ENCODE measurements at regions not wholly inside any gene's neighbourhood (a gene's known extent, or its start where the extent isn't known, plus 50 kb on each side); places are given as distances from the start of the nearest gene placed in this dataset.

DNA sequence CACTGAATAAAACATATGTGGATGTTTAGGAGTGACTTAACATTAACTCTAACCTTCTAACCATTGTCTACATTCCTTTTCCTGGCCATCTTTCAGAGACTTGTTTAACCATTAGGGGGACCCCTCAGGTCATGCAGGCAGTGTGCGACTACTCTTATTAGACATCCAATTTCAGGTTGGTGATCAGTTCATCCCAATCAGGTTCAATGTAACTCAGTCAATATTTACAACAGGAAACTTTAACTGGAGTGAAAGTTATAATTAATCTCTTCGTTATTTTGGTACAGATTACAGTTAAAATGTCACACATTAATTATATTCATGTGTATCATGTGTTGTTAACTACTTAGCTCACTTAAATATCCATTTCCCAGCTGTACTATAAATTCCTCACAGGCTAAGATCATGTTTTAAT lies 68.8 kb upstream of the RGS1 start:
- intact Hi-C loops (cut with micrococcal nuclease; ENCODE audit: unreplicated experiment): loop anchor here (1.0 kb wide), 2 partner anchors 74 to 103 kb away; no protein-coding TSS in a partner anchor
- ChIA-PET SMC1A (ENCODE audit: uncharacterized antibody, unreplicated experiment) (interaction anchor here (0.6 to 3.3 kb wide), 41 partner anchors 9 to 301 kb away, joined by 3 to 81 read pairs (median 5); no protein-coding TSS in a partner anchor), RAD21 (ENCODE audit: unreplicated experiment) (interaction anchor here (0.5 to 3.3 kb wide), 31 partner anchors 9 to 524 kb away, joined by 3 to 62 read pairs (median 7); no protein-coding TSS in a partner anchor), POLR2A (interaction anchor here (0.9 to 1.5 kb wide), 8 partner anchors 10 to 105 kb away, joined by 3 to 5 read pairs (median 4); no protein-coding TSS in a partner anchor), CTCF (interaction anchor here (0.6 to 3.3 kb wide), 39 partner anchors 10 to 513 kb away, joined by 3 to 58 read pairs (median 7); no protein-coding TSS in a partner anchor)
- no TSS peak for BruUV-seq (replicated peaks)
- Histone ChIP-seq H2AFZ (ENCODE audit: control insufficient read depth, low read depth, low read length) (no peak overlapping the region), H3K4me2 (ENCODE audit: control insufficient read depth, insufficient read depth) (no peak overlapping the region), H4K20me1 (ENCODE audit: control insufficient read depth, insufficient read depth) (no peaks in the 10 kb centered on the region), H3K27me3 (replicated peaks in 1 of 2; ENCODE audit: control insufficient read depth in 2 of 2, insufficient read depth in 2 of 2, low read length in 1 of 2) (no peaks in the 10 kb centered on the region), H3K9me3 (replicated peaks; ENCODE audit: control insufficient read depth, insufficient read depth, low read length) (no peaks in the 10 kb centered on the region), H3K4me3 (no peak overlapping the region), H3K9ac (ENCODE audit: control insufficient read depth, insufficient read depth, low read length) (no peak overlapping the region), H3K36me3 (ENCODE audit: control insufficient read depth in 2 of 2, insufficient read depth in 2 of 2, low read length in 1 of 2) (no peaks in the 10 kb centered on the region), H3K79me2 (ENCODE audit: control insufficient read depth, insufficient read depth, low read length) (no peaks in the 10 kb centered on the region), H3K27ac (ENCODE audit: control insufficient read depth, insufficient read depth) (no peak overlapping the region), H3K4me1 (ENCODE audit: control insufficient read depth, insufficient read depth, low read length) (no peaks in the 10 kb centered on the region; the same call in 1 of the 2 replicates)
- 0% methylated on average over 2 of the region's 2 CpGs for WGBS (ENCODE audit: insufficient coverage, insufficient replicate concordance, low lambda C conversion rate, missing lambda C conversion rate)
- in situ Hi-C loops (cut with MboI): no loop called here
- peak; percentile 66 for DNase-seq (ENCODE audit: low read depth, low spot score)
- ATAC-seq: peak; percentile 99
- peak; percentile 94 for FAIRE-seq
- TF ChIP-seq SP1 (IDR thresholded peaks at IDR 0.05; ENCODE audit: low read depth, low read length) (no peak), HDAC2 (IDR thresholded peaks at IDR 0.05) (no peak), ZNF384 (IDR thresholded peaks at IDR 0.05; ENCODE audit: borderline replicate concordance, low read depth, low read length) (no peak), KDM1A (IDR thresholded peaks at IDR 0.05; ENCODE audit: borderline replicate concordance) (no peak), TCF12 (IDR thresholded peaks at IDR 0.05; ENCODE audit: low read depth, low read length) (no peak), SPI1 (IDR thresholded peaks at IDR 0.05; ENCODE audit: borderline replicate concordance, insufficient read depth, low read depth, low read length) (no peak), KAT2A (conservative IDR thresholded peaks at IDR 0.05; ENCODE audit: control insufficient read depth, low read depth, low read length) (no peak), EED (IDR thresholded peaks at IDR 0.05; ENCODE audit: low read depth) (no peak), SUPT20H (IDR thresholded peaks at IDR 0.05; ENCODE audit: borderline replicate concordance, control insufficient read depth, low read depth, low read length) (no peak), NR2C1 (IDR thresholded peaks at IDR 0.05) (no peak), ZSCAN29 (IDR thresholded peaks at IDR 0.05) (no peak), JUND (IDR thresholded peaks at IDR 0.05; ENCODE audit: low read depth, low read length) (no peak), CHD4 (IDR thresholded peaks at IDR 0.05) (no peak), RBBP5 (conservative IDR thresholded peaks at IDR 0.05) (no peak), NR2C2 (IDR thresholded peaks at IDR 0.05; ENCODE audit: borderline replicate concordance, control insufficient read depth, insufficient read length, low read depth) (no peak), CREM (IDR thresholded peaks at IDR 0.05; ENCODE audit: low read depth) (no peak)
- TF ChIP-seq, protein P1, sequence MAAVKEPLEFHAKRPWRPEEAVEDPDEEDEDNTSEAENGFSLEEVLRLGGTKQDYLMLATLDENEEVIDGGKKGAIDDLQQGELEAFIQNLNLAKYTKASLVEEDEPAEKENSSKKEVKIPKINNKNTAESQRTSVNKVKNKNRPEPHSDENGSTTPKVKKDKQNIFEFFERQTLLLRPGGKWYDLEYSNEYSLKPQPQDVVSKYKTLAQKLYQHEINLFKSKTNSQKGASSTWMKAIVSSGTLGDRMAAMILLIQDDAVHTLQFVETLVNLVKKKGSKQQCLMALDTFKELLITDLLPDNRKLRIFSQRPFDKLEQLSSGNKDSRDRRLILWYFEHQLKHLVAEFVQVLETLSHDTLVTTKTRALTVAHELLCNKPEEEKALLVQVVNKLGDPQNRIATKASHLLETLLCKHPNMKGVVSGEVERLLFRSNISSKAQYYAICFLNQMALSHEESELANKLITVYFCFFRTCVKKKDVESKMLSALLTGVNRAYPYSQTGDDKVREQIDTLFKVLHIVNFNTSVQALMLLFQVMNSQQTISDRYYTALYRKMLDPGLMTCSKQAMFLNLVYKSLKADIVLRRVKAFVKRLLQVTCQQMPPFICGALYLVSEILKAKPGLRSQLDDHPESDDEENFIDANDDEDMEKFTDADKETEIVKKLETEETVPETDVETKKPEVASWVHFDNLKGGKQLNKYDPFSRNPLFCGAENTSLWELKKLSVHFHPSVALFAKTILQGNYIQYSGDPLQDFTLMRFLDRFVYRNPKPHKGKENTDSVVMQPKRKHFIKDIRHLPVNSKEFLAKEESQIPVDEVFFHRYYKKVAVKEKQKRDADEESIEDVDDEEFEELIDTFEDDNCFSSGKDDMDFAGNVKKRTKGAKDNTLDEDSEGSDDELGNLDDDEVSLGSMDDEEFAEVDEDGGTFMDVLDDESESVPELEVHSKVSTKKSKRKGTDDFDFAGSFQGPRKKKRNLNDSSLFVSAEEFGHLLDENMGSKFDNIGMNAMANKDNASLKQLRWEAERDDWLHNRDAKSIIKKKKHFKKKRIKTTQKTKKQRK (IDR thresholded peaks at IDR 0.05; ENCODE audit: low read depth, low read length): no peak
- TF ChIP-seq, protein P2, sequence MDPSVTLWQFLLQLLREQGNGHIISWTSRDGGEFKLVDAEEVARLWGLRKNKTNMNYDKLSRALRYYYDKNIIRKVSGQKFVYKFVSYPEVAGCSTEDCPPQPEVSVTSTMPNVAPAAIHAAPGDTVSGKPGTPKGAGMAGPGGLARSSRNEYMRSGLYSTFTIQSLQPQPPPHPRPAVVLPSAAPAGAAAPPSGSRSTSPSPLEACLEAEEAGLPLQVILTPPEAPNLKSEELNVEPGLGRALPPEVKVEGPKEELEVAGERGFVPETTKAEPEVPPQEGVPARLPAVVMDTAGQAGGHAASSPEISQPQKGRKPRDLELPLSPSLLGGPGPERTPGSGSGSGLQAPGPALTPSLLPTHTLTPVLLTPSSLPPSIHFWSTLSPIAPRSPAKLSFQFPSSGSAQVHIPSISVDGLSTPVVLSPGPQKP (IDR thresholded peaks at IDR 0.05; ENCODE audit: low read depth, low read length): no peak
- TF ChIP-seq, protein P3, sequence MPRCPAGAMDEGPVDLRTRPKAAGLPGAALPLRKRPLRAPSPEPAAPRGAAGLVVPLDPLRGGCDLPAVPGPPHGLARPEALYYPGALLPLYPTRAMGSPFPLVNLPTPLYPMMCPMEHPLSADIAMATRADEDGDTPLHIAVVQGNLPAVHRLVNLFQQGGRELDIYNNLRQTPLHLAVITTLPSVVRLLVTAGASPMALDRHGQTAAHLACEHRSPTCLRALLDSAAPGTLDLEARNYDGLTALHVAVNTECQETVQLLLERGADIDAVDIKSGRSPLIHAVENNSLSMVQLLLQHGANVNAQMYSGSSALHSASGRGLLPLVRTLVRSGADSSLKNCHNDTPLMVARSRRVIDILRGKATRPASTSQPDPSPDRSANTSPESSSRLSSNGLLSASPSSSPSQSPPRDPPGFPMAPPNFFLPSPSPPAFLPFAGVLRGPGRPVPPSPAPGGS (IDR thresholded peaks at IDR 0.05; ENCODE audit: borderline replicate concordance, insufficient read depth, low read depth, low read length, poor library complexity, severe bottlenecking): no peak
